Duodenal mucosa (tissue), 2 donors: ENCODE measurements at regions not wholly inside any gene's neighbourhood (a gene's known extent, or its start where the extent isn't known, plus 50 kb on each side); places are given as distances from the start of the nearest gene placed in this dataset.

ENCODE experiments used
- H3K27ac ChIP-seq: one replicate; pipeline ENCODE4 v1.7.0; 2013; ENCODE audit warnings: low read depth, low read length
- H3K27me3 ChIP-seq, 2 donors: one replicate each; pipeline ENCODE4 v1.7.0; 2013; ENCODE audit warnings: low read length in 2 of 2, control low read depth in 1 of 2; ENCODE audit not compliant: insufficient read depth in 2 of 2, control insufficient read depth in 1 of 2
- H3K36me3 ChIP-seq, 2 donors: one replicate each; pipeline ENCODE4 v1.7.0; 2013; ENCODE audit warnings: low read length in 2 of 2, control low read depth in 1 of 2; ENCODE audit not compliant: insufficient read depth in 2 of 2, control insufficient read depth in 1 of 2
- H3K4me1 ChIP-seq, 2 donors: one replicate each; pipeline ENCODE4 v1.7.0; 2013; ENCODE audit warnings: low read length in 2 of 2, control low read depth in 1 of 2; ENCODE audit not compliant: insufficient read depth in 2 of 2, control insufficient read depth in 1 of 2
- H3K4me3 ChIP-seq, 2 donors: one replicate each; pipeline ENCODE4 v1.7.0; 2013; ENCODE audit warnings: low read length in 2 of 2, low read depth in 1 of 2
- H3K9ac ChIP-seq, 2 donors: one replicate each; pipeline ENCODE4 v1.7.0; 2013; ENCODE audit warnings: low read length in 2 of 2, low read depth in 1 of 2
- H3K9me3 ChIP-seq, 2 donors: one replicate each; pipeline ENCODE4 v1.7.0; 2013; ENCODE audit warnings: low read length in 2 of 2, control low read depth in 1 of 2; ENCODE audit not compliant: control insufficient read depth in 1 of 2

DNA sequence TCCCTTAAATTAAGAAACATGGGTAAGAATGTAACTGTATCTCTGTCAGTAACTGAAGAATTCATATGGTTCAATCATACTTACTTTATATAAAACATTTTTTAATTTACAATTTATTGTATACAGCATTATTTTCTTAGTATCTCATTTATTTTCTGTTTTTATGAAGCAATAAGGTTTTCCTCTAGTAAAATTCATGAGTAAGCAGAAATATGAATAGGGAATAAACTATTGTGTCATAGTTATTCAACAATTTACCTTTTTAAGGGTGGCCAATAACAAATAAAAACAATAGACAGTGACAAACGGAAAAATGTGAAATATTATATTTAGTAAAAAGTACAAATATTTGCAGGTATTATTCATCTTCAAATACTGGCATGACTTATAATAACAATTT is 624.4 kb downstream of the TECRL start:
- Histone ChIP-seq H3K4me1 (no peaks in the 10 kb centered on the region), H3K4me3 (no peak overlapping the region), H3K9ac (no peak overlapping the region), H3K27ac (no peak overlapping the region), H3K9me3 (peaks cover 0 to 5% of the 10 kb centered on the region in 2 donors), H3K27me3 (no peaks in the 10 kb centered on the region), H3K36me3 (no peaks in the 10 kb centered on the region)

DNA sequence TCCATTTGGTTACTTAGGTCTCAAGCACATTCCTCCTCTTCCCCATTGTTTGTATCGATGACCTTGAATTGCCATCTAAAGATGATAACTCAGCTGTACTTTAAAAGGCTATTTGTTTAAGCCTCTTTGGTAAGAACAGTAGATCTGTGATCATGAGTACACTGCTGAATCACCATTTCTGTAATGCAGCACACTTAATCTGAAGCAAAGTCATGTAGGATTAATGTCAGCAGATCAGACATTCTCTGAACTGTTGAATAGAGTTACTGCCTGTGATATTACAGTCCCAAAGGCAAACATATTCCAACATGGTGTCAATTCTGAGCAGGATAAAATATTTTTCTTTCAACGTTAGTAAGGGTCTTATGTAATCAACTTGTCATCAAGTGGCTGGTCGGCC is 631.6 kb downstream of the TECRL start:
- no peak overlapping the region for H3K27ac ChIP-seq
- no peaks in the 10 kb centered on the region for H3K36me3 ChIP-seq
- no peaks in the 10 kb centered on the region for H3K27me3 ChIP-seq
- no peaks in the 10 kb centered on the region for H3K4me1 ChIP-seq
- H3K9me3 ChIP-seq, result peaks cover 3 to 11% of the 10 kb centered on the region in 2 donors
- H3K4me3 ChIP-seq, result no peak overlapping the region
- no peak overlapping the region for H3K9ac ChIP-seq

DNA sequence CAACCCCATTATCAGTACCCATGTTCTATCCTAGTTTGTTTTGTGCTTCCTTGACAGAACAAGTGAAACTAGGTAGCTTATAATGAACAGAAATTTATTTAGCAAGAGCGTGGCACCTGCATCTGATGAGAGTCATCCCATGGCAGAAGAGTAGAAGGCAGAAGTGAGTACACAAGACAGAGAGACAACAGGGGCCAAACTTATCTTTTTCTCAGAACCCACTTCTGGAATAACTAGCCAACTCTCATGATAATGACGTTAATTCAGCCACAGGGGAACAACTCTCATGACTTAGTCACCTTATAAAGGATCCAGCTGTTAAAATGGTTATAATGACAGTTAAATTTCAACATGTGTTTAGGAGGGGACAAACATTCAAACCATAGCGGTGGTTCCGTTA is 644.9 kb downstream of the TECRL start:
- H3K4me1 ChIP-seq, result no peaks in the 10 kb centered on the region
- H3K4me3 ChIP-seq, result no peak overlapping the region
- H3K9me3 ChIP-seq, result no peaks in the 10 kb centered on the region
- H3K36me3 ChIP-seq, result no peaks in the 10 kb centered on the region
- no peaks in the 10 kb centered on the region for H3K27me3 ChIP-seq
- H3K27ac ChIP-seq, result no peak overlapping the region
- no peak overlapping the region for H3K9ac ChIP-seq

DNA sequence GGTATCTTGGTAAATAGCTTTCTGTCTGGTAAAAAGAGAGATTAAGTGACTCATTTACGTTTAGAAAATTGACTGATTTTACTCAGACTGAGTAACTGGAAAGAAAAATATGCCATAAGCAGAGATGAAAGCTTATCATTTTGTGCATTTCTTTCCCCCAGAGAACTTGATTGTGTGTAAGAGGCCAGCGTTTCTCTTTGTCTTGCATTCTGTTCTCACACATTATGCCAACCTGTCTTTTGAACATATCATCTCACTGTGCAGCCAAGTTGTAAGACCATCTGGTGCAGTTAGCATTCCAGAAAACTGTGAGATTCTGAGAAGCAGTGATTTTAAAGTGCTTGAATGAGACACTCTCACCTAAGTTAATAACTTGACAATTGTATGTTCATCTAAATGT is 651.3 kb downstream of the TECRL start:
- Histone ChIP-seq H3K9ac (no peak overlapping the region), H3K4me1 (no peaks in the 10 kb centered on the region), H3K9me3 (no peaks in the 10 kb centered on the region), H3K4me3 (no peak overlapping the region), H3K27ac (no peak overlapping the region), H3K36me3 (no peaks in the 10 kb centered on the region), H3K27me3 (no peaks in the 10 kb centered on the region)

DNA sequence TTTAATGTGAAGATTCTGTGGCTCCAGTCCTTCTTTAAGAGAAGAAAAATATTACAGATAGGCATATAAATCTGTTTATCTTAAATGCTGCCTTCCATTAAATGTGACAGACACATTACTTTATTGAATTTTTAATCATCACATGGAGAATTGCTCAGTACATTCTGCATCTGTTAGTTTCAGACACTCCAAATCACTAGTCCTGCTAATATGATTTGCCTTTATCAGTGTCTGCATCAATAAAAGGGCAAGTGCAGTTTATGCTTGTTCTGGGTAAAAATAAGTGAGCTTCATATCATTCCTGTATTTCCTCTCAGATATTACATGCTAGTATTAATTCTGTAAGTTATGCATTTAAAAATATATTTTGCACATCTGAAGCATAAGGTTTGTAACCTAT is 666.4 kb downstream of the TECRL start:
- H3K27ac ChIP-seq, result no peak overlapping the region
- no peaks in the 10 kb centered on the region for H3K4me1 ChIP-seq
- H3K9ac ChIP-seq, result no peak overlapping the region
- peaks cover 0 to 3% of the 10 kb centered on the region in 2 donors for H3K9me3 ChIP-seq
- H3K36me3 ChIP-seq, result no peaks in the 10 kb centered on the region
- no peaks in the 10 kb centered on the region for H3K27me3 ChIP-seq
- H3K4me3 ChIP-seq, result no peak overlapping the region

DNA sequence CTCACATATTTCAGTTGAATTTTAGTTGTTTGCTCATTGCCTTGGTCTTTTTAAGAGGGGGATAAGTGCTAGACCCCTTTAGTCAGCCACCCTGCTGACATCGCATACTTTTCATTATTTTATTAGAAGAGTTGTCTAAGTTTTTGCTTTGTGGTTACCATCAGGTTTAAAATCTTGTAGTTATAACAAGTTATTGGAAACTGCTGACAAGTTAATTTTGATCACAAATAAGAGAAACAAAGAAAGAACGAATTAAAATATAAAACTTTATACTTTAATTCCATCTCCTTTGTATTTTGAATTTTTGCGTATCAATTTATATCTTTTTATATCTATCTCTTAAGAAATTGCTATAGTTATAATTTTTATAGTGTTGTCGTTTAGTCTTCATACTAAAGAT is 679.7 kb downstream of the TECRL start:
- Histone ChIP-seq H3K9ac (no peak overlapping the region), H3K27ac (no peak overlapping the region), H3K36me3 (no peaks in the 10 kb centered on the region), H3K27me3 (no peaks in the 10 kb centered on the region), H3K4me1 (no peaks in the 10 kb centered on the region), H3K9me3 (peaks cover 0 to 3% of the 10 kb centered on the region in 2 donors), H3K4me3 (no peak overlapping the region)

DNA sequence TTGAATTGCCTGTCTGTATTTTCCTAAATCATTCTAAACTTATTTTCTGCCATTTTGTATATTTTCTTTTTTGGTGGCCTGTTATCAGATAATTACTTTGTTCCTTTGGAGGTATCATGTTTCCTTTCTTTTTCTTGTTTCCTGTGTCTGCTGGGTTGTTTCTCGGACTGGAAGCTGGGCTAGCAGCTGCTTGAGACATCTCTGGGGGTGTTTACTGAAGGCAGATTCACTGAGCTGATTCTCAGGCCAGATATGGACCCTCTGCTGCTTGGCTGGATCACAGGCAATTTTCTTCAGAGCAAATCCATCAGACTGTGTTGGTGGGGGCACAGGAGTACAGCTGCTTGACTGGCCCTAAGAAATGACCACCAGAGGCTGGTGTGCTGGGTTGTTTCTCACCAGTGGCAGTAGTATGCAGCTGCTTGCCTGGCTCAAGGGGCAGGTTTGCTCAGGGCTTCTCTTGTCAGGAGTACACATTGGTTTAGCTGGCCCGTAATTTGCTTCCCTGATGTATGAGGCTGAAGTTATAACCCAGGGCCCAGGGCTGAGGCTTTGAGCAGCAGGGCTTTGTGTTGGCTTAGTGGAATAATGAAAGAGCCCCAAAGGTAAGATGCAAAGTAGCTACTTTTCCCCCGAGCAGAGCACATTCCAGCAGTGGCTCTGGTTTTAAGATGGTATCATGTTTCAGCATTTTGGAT is 680.6 kb downstream of the TECRL start:
- Histone ChIP-seq H3K9ac (no peak overlapping the region), H3K4me3 (no peak overlapping the region), H3K27ac (no peak overlapping the region), H3K9me3 (peaks cover 0 to 3% of the 10 kb centered on the region in 2 donors), H3K36me3 (no peaks in the 10 kb centered on the region), H3K27me3 (no peaks in the 10 kb centered on the region), H3K4me1 (no peaks in the 10 kb centered on the region)

DNA sequence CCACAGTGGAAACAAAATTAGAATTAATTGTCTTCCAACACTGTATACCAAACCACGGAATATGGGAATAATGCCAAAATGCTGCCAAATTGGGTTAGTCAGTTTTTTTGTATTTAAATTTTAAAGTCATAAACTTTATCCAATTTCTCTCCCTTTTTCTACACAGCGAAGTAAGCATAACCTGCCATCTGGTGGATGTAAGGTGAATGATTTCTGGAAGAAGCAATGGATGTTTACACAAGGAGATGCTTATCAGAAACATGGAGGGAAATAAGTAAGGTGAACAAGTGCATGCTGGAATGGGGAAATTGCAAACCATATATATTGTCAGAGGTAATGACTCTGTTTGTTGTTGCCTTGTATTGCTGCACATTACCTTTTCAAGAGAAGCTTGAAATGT is 691.9 kb downstream of the TECRL start:
- Histone ChIP-seq H3K36me3 (no peaks in the 10 kb centered on the region), H3K4me1 (no peaks in the 10 kb centered on the region), H3K4me3 (no peak overlapping the region), H3K9me3 (peaks cover 0 to 1% of the 10 kb centered on the region in 2 donors), H3K27me3 (no peaks in the 10 kb centered on the region), H3K9ac (no peak overlapping the region), H3K27ac (no peak overlapping the region)

DNA sequence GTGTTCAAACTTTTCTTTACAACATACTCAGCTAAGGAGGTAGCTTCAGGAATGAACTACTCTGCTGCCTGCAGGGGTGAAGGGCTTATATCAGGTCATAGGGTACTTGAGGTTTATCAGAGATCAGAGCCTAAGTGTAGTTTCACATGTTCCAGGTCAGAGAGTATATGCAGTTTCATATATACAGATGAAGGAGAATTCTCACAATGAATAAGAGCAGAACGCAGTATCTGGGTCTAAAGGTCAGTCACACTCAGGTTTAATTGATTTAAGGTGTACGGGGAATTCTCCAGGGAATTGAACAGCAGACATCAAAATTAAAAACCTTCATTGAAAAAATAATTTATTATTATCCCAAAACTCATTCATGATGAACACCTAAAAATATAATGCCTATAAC is 700.6 kb downstream of the TECRL start:
- Histone ChIP-seq H3K4me3 (no peak overlapping the region), H3K9me3 (no peaks in the 10 kb centered on the region), H3K9ac (no peak overlapping the region), H3K4me1 (no peaks in the 10 kb centered on the region), H3K36me3 (no peaks in the 10 kb centered on the region), H3K27ac (no peak overlapping the region), H3K27me3 (no peaks in the 10 kb centered on the region)

DNA sequence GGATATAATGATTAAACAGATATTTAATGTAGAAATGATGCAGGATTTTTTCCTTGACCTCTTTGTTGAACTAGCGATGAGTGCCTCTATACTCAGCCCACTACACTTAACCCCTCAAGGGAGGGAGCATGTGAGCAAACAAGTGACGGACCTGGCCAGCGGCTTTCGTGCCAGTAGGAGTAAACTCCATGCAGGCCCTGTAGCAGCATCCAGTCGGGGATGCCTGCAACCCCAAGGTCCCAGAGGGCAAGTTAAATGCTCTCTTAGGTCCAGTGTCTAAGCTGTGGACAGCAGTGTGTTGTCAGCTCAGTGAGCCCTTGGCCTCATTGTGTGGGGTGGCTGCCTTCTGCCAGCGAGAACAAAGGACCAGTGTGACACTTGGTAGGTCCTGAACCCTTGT is 708.7 kb downstream of the TECRL start:
- no peaks in the 10 kb centered on the region for H3K4me1 ChIP-seq
- H3K36me3 ChIP-seq, result no peaks in the 10 kb centered on the region
- H3K4me3 ChIP-seq, result no peak overlapping the region
- H3K27ac ChIP-seq, result no peak overlapping the region
- H3K9ac ChIP-seq, result no peak overlapping the region
- peaks cover 3 to 9% of the 10 kb centered on the region in 2 donors for H3K9me3 ChIP-seq
- no peaks in the 10 kb centered on the region for H3K27me3 ChIP-seq

DNA sequence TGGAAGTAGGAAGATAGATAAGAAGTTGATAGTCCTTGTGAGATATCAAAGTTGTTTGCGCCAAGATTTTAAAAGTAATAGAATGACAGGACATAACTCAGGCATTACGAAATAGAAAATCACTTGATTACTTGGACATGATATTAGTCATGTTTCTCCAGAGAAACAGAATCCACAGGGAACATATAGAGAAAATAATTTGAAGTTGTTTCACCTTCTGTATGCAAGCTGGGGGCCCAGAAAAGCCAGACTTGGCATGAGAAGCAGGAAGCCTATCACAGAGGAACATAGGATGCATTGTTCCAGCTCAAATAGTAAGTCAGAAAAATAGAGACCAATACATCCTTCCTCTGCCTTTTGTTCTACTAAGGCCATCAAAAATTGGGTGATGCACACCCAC is 715.9 kb downstream of the TECRL start:
- Histone ChIP-seq H3K36me3 (no peaks in the 10 kb centered on the region), H3K4me1 (no peaks in the 10 kb centered on the region), H3K4me3 (no peak overlapping the region), H3K9ac (no peak overlapping the region), H3K27me3 (no peaks in the 10 kb centered on the region), H3K27ac (no peak overlapping the region), H3K9me3 (peaks cover 3 to 10% of the 10 kb centered on the region in 2 donors)
